ENCODE measurements at regions not wholly inside any gene's neighbourhood (a gene's known extent, or its start where the extent isn't known, plus 50 kb on each side); places are given as distances from the start of the nearest gene placed in this dataset.

- Histone ChIP-seq H3K36me3 (ENCODE audit: insufficient read depth) (no peaks in the 10 kb centered on the region), H3K27me3 (ENCODE audit: insufficient read depth, low read depth) (no peaks in the 10 kb centered on the region; the same call in 1 of the 2 replicates), H3K9ac (no peak overlapping the region), H2AFZ (ENCODE audit: low read depth) (no peak overlapping the region), H3K4me2 (no peak overlapping the region), H3K4me1 (ENCODE audit: low read depth, poor library complexity, severe bottlenecking) (no peaks in the 10 kb centered on the region), H3K79me2 (ENCODE audit: insufficient read depth, low read depth) (no peaks in the 10 kb centered on the region), H4K20me1 (ENCODE audit: insufficient read depth) (no peaks in the 10 kb centered on the region), H3K4me3 (IDR thresholded peaks at IDR 0.05; ENCODE audit: insufficient read depth, low read depth, low read length) (no peak overlapping the region), H3K27ac (no peak overlapping the region)
- TF ChIP-seq CTCF (conservative IDR thresholded peaks at IDR 0.05; ENCODE audit: low read depth, low read length) = no peak
Observed at GRCh38 chr19:57008432-57008831, 111.4 kb upstream of the USP29 start.

DNA sequence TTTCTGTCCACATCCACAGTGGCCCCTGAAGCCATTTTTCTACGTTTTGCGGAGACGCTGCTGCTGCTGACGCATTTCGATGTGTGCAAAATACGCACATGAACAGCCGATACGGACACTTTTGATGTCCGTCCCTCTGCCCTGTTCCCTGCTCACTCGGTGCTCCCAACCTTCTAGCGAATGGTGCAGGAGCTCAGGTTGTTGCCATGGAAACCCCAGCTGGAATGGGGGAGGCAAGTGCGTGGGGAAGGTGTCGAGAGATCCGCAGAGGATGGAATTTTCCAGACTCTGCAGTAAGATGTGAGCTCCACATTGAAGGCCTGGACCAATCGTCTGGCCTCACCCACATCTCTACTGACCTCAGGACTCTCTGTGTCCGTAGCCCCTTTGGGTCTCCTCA, 109.2 kb upstream of the USP29 start:
- Histone ChIP-seq H3K9ac (no peak overlapping the region), H3K79me2 (ENCODE audit: insufficient read depth, low read depth) (no peaks in the 10 kb centered on the region), H3K4me3 (IDR thresholded peaks at IDR 0.05; ENCODE audit: insufficient read depth, low read depth, low read length) (no peak overlapping the region), H3K4me1 (ENCODE audit: low read depth, poor library complexity, severe bottlenecking) (no peaks in the 10 kb centered on the region), H3K4me2 (no peak overlapping the region), H4K20me1 (ENCODE audit: insufficient read depth) (no peaks in the 10 kb centered on the region), H2AFZ (ENCODE audit: low read depth) (no peak overlapping the region), H3K36me3 (ENCODE audit: insufficient read depth) (no peaks in the 10 kb centered on the region), H3K27ac (no peak overlapping the region), H3K27me3 (ENCODE audit: insufficient read depth, low read depth) (no peaks in the 10 kb centered on the region; the same call in 1 of the 2 replicates)
- no peak for TF ChIP-seq CTCF (conservative IDR thresholded peaks at IDR 0.05; ENCODE audit: low read depth, low read length)

GRCh38 chr19:57016076-57016475, 103.7 kb upstream of the USP29 start:
- Histone ChIP-seq H3K4me2 (no peak overlapping the region), H3K36me3 (ENCODE audit: insufficient read depth) (no peaks in the 10 kb centered on the region), H3K27me3 (ENCODE audit: insufficient read depth, low read depth) (no peaks in the 10 kb centered on the region), H3K4me3 (IDR thresholded peaks at IDR 0.05; ENCODE audit: insufficient read depth, low read depth, low read length) (no peak overlapping the region), H3K79me2 (ENCODE audit: insufficient read depth, low read depth) (no peaks in the 10 kb centered on the region), H3K4me1 (ENCODE audit: low read depth, poor library complexity, severe bottlenecking) (no peaks in the 10 kb centered on the region), H2AFZ (ENCODE audit: low read depth) (no peak overlapping the region), H3K9ac (no peak overlapping the region), H3K27ac (no peak overlapping the region), H4K20me1 (ENCODE audit: insufficient read depth) (no peaks in the 10 kb centered on the region)
- TF ChIP-seq CTCF (conservative IDR thresholded peaks at IDR 0.05; ENCODE audit: low read depth, low read length) = no peak

- Histone ChIP-seq H3K27ac (no peak overlapping the region), H4K20me1 (ENCODE audit: insufficient read depth) (no peaks in the 10 kb centered on the region), H2AFZ (ENCODE audit: low read depth) (no peak overlapping the region), H3K4me3 (IDR thresholded peaks at IDR 0.05; ENCODE audit: insufficient read depth, low read depth, low read length) (no peak overlapping the region), H3K79me2 (ENCODE audit: insufficient read depth, low read depth) (no peaks in the 10 kb centered on the region), H3K27me3 (ENCODE audit: insufficient read depth, low read depth) (no peaks in the 10 kb centered on the region), H3K4me1 (ENCODE audit: low read depth, poor library complexity, severe bottlenecking) (no peaks in the 10 kb centered on the region), H3K4me2 (no peak overlapping the region), H3K9ac (no peak overlapping the region), H3K36me3 (ENCODE audit: insufficient read depth) (no peaks in the 10 kb centered on the region)
- TF ChIP-seq CTCF (conservative IDR thresholded peaks at IDR 0.05; ENCODE audit: low read depth, low read length) = no peak
Observed at GRCh38 chr19:57016491-57016890, 103.3 kb upstream of the USP29 start.

Measured in KMS-11 (cell line).